GM12865 (cell line): ENCODE measurements at regions not wholly inside any gene's neighbourhood (a gene's known extent, or its start where the extent isn't known, plus 50 kb on each side); places are given as distances from the start of the nearest gene placed in this dataset.

ENCODE experiments used
- DNase-seq: peaks from one replicate; pipeline ENCODE4 v3.0.0; 2010; ENCODE audit warnings: low read depth
- H3K4me3 ChIP-seq: 2 replicates; pipeline ENCODE4 v1.5.1; 2011; ENCODE audit warnings: mild to moderate bottlenecking, low read depth, low read length, control low read depth
- TF ChIP-seq, protein P1 (sequence below): IDR thresholded peaks from 2 replicates; pipeline ENCODE4 v1.5.1; 2011; ENCODE audit warnings: low read length, control low read depth, low read depth, inconsistent platforms; ENCODE audit not compliant: insufficient read depth; ENCODE audit errors: missing control alignments

DNA sequence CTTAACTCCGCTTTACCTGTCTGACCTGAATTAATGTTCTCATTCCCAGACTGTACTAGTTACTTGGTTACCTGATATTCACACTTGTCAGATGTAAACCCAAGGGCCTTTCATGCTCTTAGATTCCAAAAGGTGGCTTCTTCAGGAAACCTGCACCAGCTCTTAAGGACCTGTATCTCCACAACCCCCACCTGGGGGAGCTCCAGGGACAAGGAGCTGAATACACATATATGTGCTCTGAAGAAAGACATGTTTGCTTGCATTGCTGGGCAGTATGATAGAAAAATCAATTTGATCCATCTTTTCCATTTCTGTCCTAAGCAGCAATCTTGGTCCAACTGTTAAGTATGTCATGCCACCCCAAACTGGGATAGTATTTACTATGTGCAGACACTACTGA is 64.8 kb upstream of the POU3F2 start:
- no peak overlapping the region for H3K4me3 ChIP-seq
- DNase-seq = peak; percentile 56
- TF ChIP-seq, protein P1, sequence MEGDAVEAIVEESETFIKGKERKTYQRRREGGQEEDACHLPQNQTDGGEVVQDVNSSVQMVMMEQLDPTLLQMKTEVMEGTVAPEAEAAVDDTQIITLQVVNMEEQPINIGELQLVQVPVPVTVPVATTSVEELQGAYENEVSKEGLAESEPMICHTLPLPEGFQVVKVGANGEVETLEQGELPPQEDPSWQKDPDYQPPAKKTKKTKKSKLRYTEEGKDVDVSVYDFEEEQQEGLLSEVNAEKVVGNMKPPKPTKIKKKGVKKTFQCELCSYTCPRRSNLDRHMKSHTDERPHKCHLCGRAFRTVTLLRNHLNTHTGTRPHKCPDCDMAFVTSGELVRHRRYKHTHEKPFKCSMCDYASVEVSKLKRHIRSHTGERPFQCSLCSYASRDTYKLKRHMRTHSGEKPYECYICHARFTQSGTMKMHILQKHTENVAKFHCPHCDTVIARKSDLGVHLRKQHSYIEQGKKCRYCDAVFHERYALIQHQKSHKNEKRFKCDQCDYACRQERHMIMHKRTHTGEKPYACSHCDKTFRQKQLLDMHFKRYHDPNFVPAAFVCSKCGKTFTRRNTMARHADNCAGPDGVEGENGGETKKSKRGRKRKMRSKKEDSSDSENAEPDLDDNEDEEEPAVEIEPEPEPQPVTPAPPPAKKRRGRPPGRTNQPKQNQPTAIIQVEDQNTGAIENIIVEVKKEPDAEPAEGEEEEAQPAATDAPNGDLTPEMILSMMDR = peak; percentile 29

DNA sequence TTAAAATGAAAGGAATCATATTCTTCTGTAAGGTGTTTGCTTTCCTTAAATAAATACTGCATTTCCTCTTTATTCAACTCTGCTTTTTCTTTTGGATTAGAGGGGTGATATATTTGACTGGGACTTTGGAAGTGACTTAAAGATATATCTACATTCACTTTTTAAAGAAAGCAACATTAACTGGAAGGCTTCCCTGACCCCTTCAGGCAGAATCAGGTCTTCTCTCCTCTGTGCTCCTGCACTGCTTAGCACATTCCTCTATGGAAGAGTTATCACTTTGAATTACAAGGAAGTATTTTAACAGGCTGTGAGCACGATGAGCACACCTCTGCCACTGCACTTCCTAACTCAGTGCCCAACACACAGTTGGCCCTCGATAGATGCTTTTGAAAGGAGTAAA is 59.2 kb upstream of the POU3F2 start:
- H3K4me3 ChIP-seq = no peak overlapping the region
- DNase-seq = no peak
- TF ChIP-seq, protein P1 = no peak

DNA sequence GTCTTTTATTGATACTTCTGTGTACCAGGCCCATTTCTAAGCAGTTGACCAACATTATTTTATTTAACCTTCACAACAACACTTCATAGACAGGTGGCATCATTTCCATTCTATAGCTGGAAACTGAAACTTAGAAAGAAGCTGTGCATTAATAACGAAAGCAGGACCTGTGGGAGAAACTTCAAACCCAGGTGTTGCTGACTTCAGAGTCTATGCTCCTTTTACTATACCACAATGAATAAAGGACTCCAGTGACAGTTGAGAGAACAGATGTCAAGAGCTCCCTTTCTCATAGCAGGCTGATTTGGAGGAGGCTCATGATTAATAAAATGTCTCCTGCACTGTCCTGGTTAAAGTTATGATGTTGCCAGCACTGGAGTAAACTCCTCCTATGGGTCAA is 56.6 kb upstream of the POU3F2 start:
- TF ChIP-seq, protein P1 = no peak
- DNase-seq = peak; percentile 72
- no peak overlapping the region for H3K4me3 ChIP-seq

DNA sequence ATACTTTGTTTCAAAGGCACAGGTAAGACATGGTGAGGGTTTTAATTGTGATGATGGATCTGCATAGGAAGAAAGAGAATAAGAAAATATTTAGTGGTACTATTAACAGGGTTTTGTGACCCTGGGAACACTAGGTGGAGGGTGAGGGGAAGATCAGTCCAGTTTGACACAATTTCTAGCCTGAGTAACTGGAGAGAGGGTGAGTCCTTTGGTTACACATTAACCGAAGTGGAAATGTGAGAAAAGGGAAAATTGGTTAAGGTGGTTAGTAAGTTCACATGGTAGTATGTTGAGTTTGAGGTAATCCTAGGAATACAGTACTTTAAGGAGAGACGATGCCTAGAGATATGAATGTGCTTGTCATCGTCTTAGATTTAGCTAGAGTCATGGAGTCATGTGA is 54.8 kb upstream of the POU3F2 start:
- TF ChIP-seq, protein P1 = no peak
- no peak for DNase-seq
- H3K4me3 ChIP-seq = no peak overlapping the region

DNA sequence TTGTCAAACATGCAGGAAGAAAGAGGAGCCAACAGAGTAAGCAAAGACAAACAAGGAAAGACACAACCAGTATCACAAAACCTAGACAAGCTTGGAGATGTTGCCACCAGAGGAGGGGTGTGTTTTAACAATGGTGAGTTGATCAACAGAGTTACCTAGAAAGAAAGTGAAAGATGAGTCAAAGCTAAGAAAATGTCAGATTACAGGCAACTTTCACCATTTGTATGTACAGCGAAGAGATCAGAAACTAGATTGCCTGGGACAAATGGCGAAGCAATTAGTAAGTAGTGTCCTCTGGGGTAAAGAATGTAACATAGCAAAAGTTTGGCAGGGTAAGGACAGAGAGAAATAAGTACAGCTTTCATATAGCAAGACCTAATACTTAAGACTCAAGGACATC is 51.6 kb upstream of the POU3F2 start:
- peak; percentile 20 for DNase-seq
- TF ChIP-seq, protein P1 = no peak

DNA sequence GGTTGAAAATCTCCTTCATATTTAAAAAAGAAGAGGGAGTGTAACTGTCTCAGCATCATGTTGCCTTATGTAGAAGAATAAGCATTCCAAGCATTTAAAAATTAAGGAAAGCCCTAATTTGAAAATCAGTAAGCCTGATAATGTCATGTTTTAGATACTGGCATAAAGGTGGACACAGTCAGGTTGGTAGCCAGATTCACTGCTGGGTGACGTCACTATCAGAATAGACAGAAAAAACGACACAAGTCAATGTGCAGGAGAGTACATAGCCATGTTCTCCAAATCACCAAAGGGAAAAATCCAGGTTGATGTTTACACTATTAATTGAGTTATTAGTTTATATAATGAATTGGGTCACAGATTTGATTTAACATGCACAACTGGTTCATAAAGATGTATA is 50.8 kb upstream of the POU3F2 start:
- DNase-seq = no peak
- TF ChIP-seq, protein P1 = no peak
- H3K4me3 ChIP-seq = no peak overlapping the region

More for the DNA sequence above, 51.6 kb upstream of the POU3F2 start:
- H3K4me3 ChIP-seq = no peak overlapping the region
